MM.1S (cell line): ENCODE measurements at regions not wholly inside any gene's neighbourhood (a gene's known extent, or its start where the extent isn't known, plus 50 kb on each side); places are given as distances from the start of the nearest gene placed in this dataset.

ENCODE experiments used
- CTCF ChIP-seq: fragments of 300-600 bp; sonication (generic); IDR thresholded peaks from 2 replicates; pipeline ENCODE4 v1.5.1; 2016; ENCODE audit warnings: antibody characterized with exemption, low read length, mixed read lengths
- EZH2 ChIP-seq: fragments of 300-600 bp; sonication (generic); optimal IDR thresholded peaks from 2 replicates; pipeline ENCODE3; 2017; ENCODE audit warnings: low read depth, mild to moderate bottlenecking, antibody characterized with exemption, low read length, mixed read lengths

- TF ChIP-seq CTCF (no peak), EZH2 (no peak)
These were observed 450.0 kb upstream of the SLC10A2 start for GRCh38 chr13:103516015-103516795.
